ENCODE measurements at regions not wholly inside any gene's neighbourhood (a gene's known extent, or its start where the extent isn't known, plus 50 kb on each side); places are given as distances from the start of the nearest gene placed in this dataset.
A peak's percentile ranks its signal among the peaks of the same experiment; 100 is the strongest.
"Not testable (repeated sequence)": the region's sequence is repeated elsewhere in the genome, so short reads cannot be mapped to it uniquely, and the experiment has no call there.

DNA sequence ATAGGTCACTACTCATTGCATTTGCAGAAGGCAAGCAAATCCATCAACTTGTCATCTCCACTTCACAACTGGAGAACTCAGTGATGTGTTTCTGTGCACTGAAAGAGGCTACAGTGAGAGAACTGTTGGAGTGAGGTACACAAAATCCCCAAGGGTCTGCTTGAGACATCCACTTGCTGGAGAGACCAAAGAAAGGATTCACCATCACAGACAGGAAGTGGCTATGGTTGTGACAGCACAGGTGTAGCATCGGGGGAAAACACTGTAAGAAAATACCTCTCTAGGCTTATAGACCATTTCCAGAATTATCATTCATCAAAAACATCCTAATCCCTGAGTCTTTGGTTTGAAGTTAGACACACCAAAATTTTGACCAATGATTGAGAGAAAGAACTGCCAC, 201.3 kb upstream of the OR4E1 start:
- no peak for DNase-seq (ENCODE audit: extremely low read depth in 1 of 2, low read depth in 1 of 2)

DNA sequence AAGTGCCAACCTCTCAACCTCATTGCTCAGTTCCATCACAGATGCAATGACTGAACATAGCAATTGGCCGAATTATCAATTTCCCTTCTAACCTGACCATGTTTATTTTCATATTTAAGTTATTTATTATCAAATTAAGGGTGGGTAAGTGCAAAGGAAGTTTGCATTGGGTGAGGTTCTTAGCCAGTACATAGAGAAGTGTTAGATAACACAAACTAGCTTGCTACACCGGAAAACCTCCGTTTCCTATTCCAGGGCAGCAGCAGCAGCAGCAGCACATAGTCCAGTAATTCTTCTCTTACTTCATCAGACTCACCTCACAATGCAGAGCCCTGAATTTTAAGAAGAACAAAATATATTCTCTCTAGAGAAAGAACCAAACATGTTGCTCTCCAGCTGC, 200.5 kb upstream of the OR4E1 start:
- no peak for DNase-seq (ENCODE audit: extremely low read depth in 1 of 2, low read depth in 1 of 2)

DNA sequence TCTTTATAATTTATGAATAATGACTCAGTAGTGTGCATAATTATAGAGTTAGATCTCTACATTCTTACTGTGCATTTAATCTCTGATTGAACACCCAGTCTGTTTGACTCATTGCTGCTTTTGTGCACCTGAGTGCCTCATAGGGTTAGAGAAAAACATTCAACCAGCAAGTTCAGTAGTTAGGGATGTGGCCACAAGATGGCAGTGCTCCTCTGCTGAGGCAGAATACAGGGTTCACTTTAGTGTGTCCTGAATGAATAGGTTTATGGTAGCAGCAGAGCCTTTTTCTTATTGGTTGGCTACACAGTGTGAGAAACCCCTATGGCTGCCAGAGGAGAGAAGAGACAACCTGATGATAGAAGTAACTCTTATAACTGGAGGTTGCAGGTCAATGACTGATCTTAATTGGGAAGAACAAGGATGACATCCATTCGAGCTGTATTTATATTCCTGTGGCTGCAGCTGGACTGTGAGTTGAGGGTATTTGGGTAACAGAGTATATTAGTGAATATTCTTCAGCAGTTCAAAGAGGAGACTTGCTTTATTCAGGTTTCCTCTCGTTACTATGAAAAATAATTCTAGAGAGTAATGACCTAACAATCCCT, 194.9 kb upstream of the OR4E1 start:
- DNase-seq (ENCODE audit: extremely low read depth in 1 of 2, low read depth in 1 of 2): peak; percentile 55 to 61

DNA sequence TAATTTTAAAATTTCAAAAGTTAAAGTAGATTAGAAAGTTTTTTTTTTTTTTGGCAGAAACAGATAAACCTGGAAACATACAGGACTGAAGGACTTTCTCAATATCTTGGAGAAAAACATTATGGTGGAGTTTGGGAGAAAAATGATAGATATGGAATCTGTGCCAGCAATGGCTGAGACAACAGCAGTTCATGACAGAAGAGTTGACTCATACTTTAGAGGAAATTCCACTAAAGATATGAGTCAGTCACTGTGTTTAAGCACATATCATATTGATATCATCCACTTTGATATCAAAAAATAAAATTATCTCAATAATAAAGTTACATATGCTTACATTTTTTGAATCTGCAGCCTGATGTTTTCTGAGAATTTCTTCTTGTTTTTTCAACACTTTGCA, 193.9 kb upstream of the OR4E1 start:
- DNase-seq (ENCODE audit: extremely low read depth in 1 of 2, low read depth in 1 of 2): no peak

GRCh38 chr14:21866479-21866878, 192.9 kb upstream of the OR4E1 start:
- no peak for DNase-seq (ENCODE audit: extremely low read depth in 1 of 2, low read depth in 1 of 2)

GRCh38 chr14:21863289-21863688, 189.7 kb upstream of the OR4E1 start:
- no peak for DNase-seq (ENCODE audit: extremely low read depth in 1 of 2, low read depth in 1 of 2)

- no peak for DNase-seq (ENCODE audit: extremely low read depth in 1 of 2, low read depth in 1 of 2)
Measured at GRCh38 chr14:21861153-21861552, 187.5 kb upstream of the OR4E1 start.

DNA sequence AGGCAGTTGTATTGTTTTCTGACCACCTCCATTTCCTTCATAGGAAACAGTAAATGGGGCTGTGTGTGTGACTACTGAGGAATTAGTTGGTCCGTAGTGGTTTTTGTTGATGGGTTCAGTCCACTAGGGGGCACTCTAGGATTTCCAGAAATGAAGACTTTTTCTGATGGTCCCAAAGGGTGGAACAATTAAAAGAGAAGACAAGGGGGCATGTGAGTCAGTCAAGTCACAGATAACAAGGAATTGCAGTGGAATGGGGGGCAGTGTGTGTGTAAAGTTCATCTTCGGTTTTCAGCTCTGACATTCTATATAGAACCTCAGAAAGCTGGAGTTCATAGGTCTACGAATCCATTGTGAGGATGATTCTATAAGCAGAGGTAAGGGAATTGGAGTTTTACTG, 186.6 kb upstream of the OR4E1 start:
- no peak for DNase-seq (ENCODE audit: extremely low read depth in 1 of 2, low read depth in 1 of 2)

GRCh38 chr14:21852775-21853174, 179.2 kb upstream of the OR4E1 start:
- DNase-seq (ENCODE audit: extremely low read depth in 1 of 2, low read depth in 1 of 2): no peak

GRCh38 chr14:21852061-21852664, 178.5 kb upstream of the OR4E1 start:
- peak; percentile 44 to 49 for DNase-seq (ENCODE audit: extremely low read depth in 1 of 2, low read depth in 1 of 2)

GRCh38 chr14:21846902-21847301, 173.3 kb upstream of the OR4E1 start:
- not testable (repeated sequence) for DNase-seq (ENCODE audit: extremely low read depth in 1 of 2, low read depth in 1 of 2)

DNA sequence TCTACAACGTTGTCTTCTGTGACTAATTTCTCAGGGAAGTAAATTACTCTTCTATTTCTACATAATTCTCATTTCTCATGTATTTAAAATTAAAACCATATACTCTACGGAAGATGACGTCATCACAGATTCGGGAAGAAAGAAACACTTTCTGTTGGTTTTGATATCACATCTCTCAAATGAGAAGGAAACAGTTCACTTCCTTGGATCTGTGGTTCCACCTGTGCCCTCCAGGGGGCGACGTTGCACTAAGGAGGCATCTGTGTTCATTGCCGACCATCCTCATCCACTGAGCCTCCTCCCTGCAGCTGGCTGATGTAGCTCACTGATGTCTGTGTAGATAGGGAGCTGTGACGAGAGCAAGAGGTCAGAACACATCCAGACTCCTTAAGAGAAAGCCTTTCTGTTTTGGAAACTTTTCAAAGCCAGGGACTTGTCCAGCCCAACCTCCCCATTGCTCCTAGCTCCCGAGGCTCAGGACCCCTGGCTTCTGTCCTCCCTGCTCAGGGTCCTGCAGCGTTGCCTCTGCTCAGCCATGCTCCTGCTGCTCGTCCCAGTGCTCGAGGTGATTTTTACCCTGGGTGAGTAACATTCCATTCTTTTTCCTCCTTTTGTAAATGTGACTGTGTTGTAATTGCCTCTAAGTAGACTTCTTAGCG, 172.7 kb upstream of the OR4E1 start:
- peak; percentile 32 to 51 for DNase-seq (ENCODE audit: extremely low read depth in 1 of 2, low read depth in 1 of 2)

DNA sequence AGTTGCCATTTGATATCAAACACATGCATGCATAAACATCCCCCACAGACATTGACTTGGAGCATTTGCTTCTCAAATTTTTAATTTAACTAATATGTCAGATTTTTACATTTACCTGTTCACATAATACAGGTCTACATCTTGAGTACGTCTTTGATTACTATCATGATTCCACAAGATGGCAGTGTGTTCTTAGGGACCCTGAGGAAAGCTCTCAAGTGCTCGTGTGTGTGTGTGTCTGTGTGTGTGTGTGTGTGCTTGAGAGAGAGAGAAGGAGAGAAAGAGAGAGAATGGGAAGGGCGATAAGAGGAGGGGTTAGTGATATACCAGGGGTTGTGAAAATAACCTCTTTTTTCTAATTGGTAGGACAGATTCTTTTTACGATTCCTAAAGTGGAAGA, 167.1 kb upstream of the OR4E1 start:
- DNase-seq (ENCODE audit: extremely low read depth in 1 of 2, low read depth in 1 of 2): no peak

DNA sequence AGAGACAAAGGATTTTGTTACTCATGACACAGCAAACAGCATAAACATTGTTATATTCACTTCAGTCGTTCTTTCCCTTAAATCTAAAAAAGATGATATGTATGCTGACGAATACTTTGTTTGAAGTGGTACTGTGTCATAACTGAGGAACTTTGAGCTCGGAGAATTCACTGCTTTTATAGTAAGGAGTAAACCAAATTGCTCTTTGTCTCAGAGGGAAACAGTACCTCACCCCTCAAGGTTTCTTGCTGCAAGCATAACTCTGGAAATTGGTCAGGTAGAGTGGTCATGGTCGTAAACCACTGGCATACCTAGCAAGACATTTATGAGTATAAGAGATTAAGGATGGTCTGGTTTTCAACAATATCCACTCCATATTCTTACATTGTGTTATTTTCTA, 160.2 kb upstream of the OR4E1 start:
- no peak for DNase-seq (ENCODE audit: extremely low read depth in 1 of 2, low read depth in 1 of 2)

DNA sequence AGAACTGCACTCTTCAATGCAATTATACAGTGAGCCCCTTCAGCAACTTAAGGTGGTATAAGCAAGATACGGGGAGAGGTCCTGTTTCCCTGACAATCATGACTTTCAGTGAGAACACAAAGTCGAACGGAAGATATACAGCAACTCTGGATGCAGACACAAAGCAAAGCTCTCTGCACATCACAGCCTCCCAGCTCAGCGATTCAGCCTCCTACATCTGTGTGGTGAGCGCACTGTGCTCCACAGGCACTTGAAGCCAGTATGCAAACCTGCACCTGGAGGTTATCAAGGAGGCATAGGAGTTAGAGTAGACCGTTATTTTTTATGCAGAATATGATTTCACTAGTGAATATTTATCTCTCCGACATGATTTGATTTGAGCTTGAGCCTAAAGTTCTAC, 152.2 kb upstream of the OR4E1 start:
- DNase-seq (ENCODE audit: extremely low read depth in 1 of 2, low read depth in 1 of 2): no peak

- DNase-seq (ENCODE audit: extremely low read depth in 1 of 2, low read depth in 1 of 2): no peak
Measured at GRCh38 chr14:21825149-21825743, 151.6 kb upstream of the OR4E1 start.

- no peak for DNase-seq (ENCODE audit: extremely low read depth in 1 of 2, low read depth in 1 of 2)
Measured at GRCh38 chr14:21822109-21822508, 148.5 kb upstream of the OR4E1 start.

GRCh38 chr14:21820631-21821030, 147.0 kb upstream of the OR4E1 start:
- no peak for DNase-seq (ENCODE audit: extremely low read depth in 1 of 2, low read depth in 1 of 2)

- DNase-seq (ENCODE audit: extremely low read depth in 1 of 2, low read depth in 1 of 2): not testable (repeated sequence)
Measured at GRCh38 chr14:21819891-21820290, 146.3 kb upstream of the OR4E1 start.

GRCh38 chr14:21817010-21817409, 143.4 kb upstream of the OR4E1 start:
- DNase-seq (ENCODE audit: extremely low read depth in 1 of 2, low read depth in 1 of 2): not testable (repeated sequence)

- no peak for DNase-seq (ENCODE audit: extremely low read depth in 1 of 2, low read depth in 1 of 2)
Measured at GRCh38 chr14:21807975-21808374, 134.4 kb upstream of the OR4E1 start.

- no peak for DNase-seq (ENCODE audit: extremely low read depth in 1 of 2, low read depth in 1 of 2)
Measured at GRCh38 chr14:21804981-21805380, 131.4 kb upstream of the OR4E1 start.
